ENCODE measurements at regions not wholly inside any gene's neighbourhood (a gene's known extent, or its start where the extent isn't known, plus 50 kb on each side); places are given as distances from the start of the nearest gene placed in this dataset.

DNA sequence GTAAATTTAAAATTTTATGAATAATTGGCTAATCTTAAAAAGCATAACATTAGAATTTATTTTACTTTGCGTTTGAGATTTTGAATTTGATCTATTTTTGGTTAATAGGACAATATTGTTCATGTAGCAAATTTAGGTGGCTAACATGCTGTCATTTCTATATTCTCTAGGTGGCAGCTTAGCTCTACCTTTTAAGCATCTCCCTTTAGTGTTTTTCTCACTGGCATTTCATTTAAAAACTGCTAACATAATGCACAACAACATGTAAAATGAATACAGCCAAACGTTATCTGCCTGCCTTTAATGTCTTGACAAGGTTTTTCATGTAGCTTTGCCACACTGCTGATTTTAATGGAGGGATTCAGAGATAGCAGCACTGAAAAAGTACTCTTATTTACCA, 272.4 kb upstream of the FBXO33 start:
- Histone ChIP-seq H3K36me3 (ENCODE audit: control insufficient read depth, insufficient read depth, low read length) (no peaks in the 10 kb centered on the region), H3K27ac (ENCODE audit: low read length) (no peak overlapping the region), H3K4me1 (ENCODE audit: control insufficient read depth, insufficient read depth, low read length) (no peaks in the 10 kb centered on the region), H3K9me3 (ENCODE audit: control insufficient read depth, insufficient read depth, low read depth, low read length) (no peaks in the 10 kb centered on the region), H3K4me3 (ENCODE audit: low read depth in 2 of 2, low read length in 2 of 2) (no peak overlapping the region), H3K27me3 (ENCODE audit: control insufficient read depth, insufficient read depth, low read length) (no peaks in the 10 kb centered on the region)
- intact Hi-C loops (cut with micrococcal nuclease; ENCODE audit: unreplicated experiment): no loop called here
- ATAC-seq: no peak
- TF ChIP-seq, protein P1, sequence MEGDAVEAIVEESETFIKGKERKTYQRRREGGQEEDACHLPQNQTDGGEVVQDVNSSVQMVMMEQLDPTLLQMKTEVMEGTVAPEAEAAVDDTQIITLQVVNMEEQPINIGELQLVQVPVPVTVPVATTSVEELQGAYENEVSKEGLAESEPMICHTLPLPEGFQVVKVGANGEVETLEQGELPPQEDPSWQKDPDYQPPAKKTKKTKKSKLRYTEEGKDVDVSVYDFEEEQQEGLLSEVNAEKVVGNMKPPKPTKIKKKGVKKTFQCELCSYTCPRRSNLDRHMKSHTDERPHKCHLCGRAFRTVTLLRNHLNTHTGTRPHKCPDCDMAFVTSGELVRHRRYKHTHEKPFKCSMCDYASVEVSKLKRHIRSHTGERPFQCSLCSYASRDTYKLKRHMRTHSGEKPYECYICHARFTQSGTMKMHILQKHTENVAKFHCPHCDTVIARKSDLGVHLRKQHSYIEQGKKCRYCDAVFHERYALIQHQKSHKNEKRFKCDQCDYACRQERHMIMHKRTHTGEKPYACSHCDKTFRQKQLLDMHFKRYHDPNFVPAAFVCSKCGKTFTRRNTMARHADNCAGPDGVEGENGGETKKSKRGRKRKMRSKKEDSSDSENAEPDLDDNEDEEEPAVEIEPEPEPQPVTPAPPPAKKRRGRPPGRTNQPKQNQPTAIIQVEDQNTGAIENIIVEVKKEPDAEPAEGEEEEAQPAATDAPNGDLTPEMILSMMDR (IDR thresholded peaks at IDR 0.05): no peak
- no peak for TF ChIP-seq TCF7L2 (IDR thresholded peaks at IDR 0.05; ENCODE audit: low read depth, low read length)
- no peak for TF ChIP-seq SIN3A (IDR thresholded peaks at IDR 0.05; ENCODE audit: borderline replicate concordance, insufficient read depth, low read depth, low read length)
- TF ChIP-seq, protein P2, sequence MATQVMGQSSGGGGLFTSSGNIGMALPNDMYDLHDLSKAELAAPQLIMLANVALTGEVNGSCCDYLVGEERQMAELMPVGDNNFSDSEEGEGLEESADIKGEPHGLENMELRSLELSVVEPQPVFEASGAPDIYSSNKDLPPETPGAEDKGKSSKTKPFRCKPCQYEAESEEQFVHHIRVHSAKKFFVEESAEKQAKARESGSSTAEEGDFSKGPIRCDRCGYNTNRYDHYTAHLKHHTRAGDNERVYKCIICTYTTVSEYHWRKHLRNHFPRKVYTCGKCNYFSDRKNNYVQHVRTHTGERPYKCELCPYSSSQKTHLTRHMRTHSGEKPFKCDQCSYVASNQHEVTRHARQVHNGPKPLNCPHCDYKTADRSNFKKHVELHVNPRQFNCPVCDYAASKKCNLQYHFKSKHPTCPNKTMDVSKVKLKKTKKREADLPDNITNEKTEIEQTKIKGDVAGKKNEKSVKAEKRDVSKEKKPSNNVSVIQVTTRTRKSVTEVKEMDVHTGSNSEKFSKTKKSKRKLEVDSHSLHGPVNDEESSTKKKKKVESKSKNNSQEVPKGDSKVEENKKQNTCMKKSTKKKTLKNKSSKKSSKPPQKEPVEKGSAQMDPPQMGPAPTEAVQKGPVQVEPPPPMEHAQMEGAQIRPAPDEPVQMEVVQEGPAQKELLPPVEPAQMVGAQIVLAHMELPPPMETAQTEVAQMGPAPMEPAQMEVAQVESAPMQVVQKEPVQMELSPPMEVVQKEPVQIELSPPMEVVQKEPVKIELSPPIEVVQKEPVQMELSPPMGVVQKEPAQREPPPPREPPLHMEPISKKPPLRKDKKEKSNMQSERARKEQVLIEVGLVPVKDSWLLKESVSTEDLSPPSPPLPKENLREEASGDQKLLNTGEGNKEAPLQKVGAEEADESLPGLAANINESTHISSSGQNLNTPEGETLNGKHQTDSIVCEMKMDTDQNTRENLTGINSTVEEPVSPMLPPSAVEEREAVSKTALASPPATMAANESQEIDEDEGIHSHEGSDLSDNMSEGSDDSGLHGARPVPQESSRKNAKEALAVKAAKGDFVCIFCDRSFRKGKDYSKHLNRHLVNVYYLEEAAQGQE (IDR thresholded peaks at IDR 0.05; ENCODE audit: insufficient read depth in 1 of 2, low read depth in 2 of 2, low read length in 1 of 2): no peak
- no peak for TF ChIP-seq POLR2AphosphoS5 (IDR thresholded peaks at IDR 0.05; ENCODE audit: low read depth, low read length)
- no TSS peak for BruUV-seq (replicated peaks)
- in situ Hi-C loops (cut with HindIII; ENCODE audit: low pct_unique_long_range_greater_than_20kb, low sequenced_read_pairs): no loop called here
- no peak for DNase-seq (ENCODE audit: low read depth, low spot score)
- CTCF ChIA-PET: no interaction called here
- POLR2A ChIA-PET: no interaction called here

DNA sequence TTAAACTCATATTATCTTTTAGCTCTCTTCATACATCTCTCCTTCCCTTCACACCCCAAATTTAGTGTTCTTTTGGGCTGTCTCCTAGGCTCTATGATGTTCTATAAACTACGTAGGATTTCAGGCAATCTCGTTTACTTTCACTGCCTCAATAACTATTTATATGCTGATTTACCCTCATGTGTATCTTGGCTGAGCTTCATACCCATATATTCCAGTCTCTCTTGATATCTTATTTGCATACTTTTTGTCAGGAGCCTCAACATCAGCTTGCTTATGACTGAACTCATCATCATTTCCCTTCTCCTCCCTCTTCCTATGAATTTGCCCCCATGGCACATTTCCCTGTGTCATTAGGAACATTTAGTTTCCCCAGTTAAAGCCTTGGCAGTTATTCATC, 262.1 kb upstream of the FBXO33 start:
- no peak for DNase-seq (ENCODE audit: low read depth, low spot score)
- no TSS peak for BruUV-seq (replicated peaks)
- intact Hi-C loops (cut with micrococcal nuclease; ENCODE audit: unreplicated experiment) (no loop called here), in situ Hi-C loops (cut with HindIII; ENCODE audit: low pct_unique_long_range_greater_than_20kb, low sequenced_read_pairs) (no loop called here)
- Histone ChIP-seq H3K36me3 (ENCODE audit: control insufficient read depth, insufficient read depth, low read length) (no peaks in the 10 kb centered on the region), H3K27ac (ENCODE audit: low read length) (no peak overlapping the region), H3K4me3 (ENCODE audit: low read depth in 2 of 2, low read length in 2 of 2) (no peak overlapping the region), H3K9me3 (ENCODE audit: control insufficient read depth, insufficient read depth, low read depth, low read length) (no peaks in the 10 kb centered on the region), H3K27me3 (ENCODE audit: control insufficient read depth, insufficient read depth, low read length) (no peaks in the 10 kb centered on the region), H3K4me1 (ENCODE audit: control insufficient read depth, insufficient read depth, low read length) (no peaks in the 10 kb centered on the region)
- CTCF ChIA-PET: no interaction called here
- ATAC-seq: no peak
- TF ChIP-seq SIN3A (IDR thresholded peaks at IDR 0.05; ENCODE audit: borderline replicate concordance, insufficient read depth, low read depth, low read length): no peak
- TF ChIP-seq TCF7L2 (IDR thresholded peaks at IDR 0.05; ENCODE audit: low read depth, low read length): no peak
- TF ChIP-seq, protein P1 (IDR thresholded peaks at IDR 0.05): no peak
- no peak for TF ChIP-seq POLR2AphosphoS5 (IDR thresholded peaks at IDR 0.05; ENCODE audit: low read depth, low read length)
- TF ChIP-seq, protein P2 (IDR thresholded peaks at IDR 0.05; ENCODE audit: insufficient read depth in 1 of 2, low read depth in 2 of 2, low read length in 1 of 2): no peak
- POLR2A ChIA-PET: no interaction called here

All from Panc1 (cell line).